ENCODE measurements at regions not wholly inside any gene's neighbourhood (a gene's known extent, or its start where the extent isn't known, plus 50 kb on each side); places are given as distances from the start of the nearest gene placed in this dataset.
"Not testable (repeated sequence)": the region's sequence is repeated elsewhere in the genome, so short reads cannot be mapped to it uniquely, and the experiment has no call there.

DNA sequence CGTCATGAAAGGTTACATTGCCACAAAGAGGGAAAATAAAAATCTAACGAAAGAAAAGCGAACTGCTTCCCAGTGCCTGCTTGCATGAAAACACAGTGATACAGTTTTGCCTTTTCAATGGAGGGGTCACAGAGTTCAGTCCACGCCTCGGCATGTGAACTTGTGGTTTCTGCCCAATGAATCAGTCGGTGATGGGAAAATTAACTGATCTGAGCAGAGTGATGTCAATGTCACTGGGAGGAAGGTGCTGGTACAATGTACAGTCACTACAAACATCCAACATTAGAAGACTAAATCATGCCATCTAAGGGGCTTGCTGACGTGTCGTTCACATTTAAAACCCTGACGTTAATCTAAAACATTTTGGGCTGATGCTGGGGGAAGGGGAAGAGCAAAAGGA is 151.8 kb upstream of the MSX2 start:
- DNase-seq (ENCODE audit: low spot score) (no peak), ATAC-seq (no peak)
- Mint-ChIP-seq H3K9me3 (no peaks in the 10 kb centered on the region), H3K27me3 (peaks cover 3 to 23% of the 10 kb centered on the region in 2 donors), H3K36me3 (no peaks in the 10 kb centered on the region), H3K27ac (no peak overlapping the region), H3K4me3 (no peak overlapping the region), H3K4me1 (ENCODE audit: low read depth in 2 of 2) (no peaks in the 10 kb centered on the region)

DNA sequence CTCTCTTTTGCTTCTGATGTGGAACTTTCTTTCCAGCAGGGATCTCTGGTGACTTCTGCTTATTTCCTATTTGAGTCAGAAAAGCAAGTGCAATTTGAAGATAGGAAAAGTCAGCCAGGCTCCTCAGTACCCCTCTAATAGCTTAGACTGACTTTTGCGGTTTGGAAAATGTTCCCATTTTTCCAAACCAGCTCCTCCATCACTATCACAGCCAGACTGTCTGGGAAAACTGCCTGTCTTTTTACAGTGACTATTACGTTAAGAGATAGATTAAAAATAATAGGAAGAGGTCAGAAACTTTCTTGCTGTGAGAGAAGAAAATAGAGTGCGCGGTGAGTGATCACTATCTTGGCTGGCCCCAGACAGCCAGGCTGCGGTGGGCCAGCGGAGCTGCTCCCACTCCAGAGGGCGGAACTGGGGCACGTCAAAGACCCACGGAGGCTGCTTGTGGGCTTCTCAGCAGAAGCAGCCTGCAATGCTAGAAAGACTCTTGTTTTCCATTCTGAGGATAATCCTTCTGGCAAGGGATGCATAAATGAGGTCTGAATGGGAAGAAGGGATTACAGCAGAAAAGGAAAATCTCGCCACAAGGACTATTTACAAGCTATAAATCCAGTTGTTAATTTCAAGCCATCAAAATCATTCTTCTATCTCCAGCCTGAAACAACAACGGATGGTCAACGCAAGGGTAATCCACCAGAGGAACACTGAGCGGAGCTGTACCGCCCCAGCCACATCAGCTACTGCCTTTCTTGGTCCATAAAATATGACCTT is 151.0 kb upstream of the MSX2 start:
- H3K4me3 Mint-ChIP-seq, result no peak overlapping the region
- DNase-seq (ENCODE audit: low spot score), result no peak
- no peaks in the 10 kb centered on the region for H3K4me1 Mint-ChIP-seq (ENCODE audit: low read depth in 2 of 2)
- H3K36me3 Mint-ChIP-seq, result no peaks in the 10 kb centered on the region
- peaks cover 3 to 23% of the 10 kb centered on the region in 2 donors for H3K27me3 Mint-ChIP-seq
- no peak for ATAC-seq
- H3K27ac Mint-ChIP-seq, result no peak overlapping the region
- no peaks in the 10 kb centered on the region for H3K9me3 Mint-ChIP-seq

DNA sequence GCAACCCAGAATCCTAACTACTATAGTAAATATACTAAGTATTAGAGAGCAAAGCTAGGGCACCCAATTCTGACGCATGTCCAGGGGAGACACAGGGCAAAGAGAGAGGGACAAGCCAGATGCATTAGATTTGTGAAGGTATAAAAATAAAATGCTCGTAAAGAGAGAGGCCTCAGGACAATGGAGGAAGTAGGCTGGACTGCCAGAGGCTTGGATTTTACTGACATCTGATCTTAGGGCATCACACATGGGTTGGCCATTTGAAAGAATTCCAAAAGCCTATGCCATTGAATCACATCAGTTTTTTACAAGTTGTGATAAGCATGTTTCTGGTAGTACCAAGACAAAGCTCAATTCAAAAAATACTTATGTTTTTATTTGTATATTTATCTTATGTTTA is 149.3 kb upstream of the MSX2 start:
- no peak overlapping the region for H3K4me3 Mint-ChIP-seq
- no peaks in the 10 kb centered on the region for H3K9me3 Mint-ChIP-seq
- no peaks in the 10 kb centered on the region for H3K4me1 Mint-ChIP-seq (ENCODE audit: low read depth in 2 of 2)
- no peak for DNase-seq (ENCODE audit: low spot score)
- H3K27me3 Mint-ChIP-seq, result peaks cover 0 to 15% of the 10 kb centered on the region in 2 donors
- ATAC-seq, result no peak
- H3K36me3 Mint-ChIP-seq, result no peaks in the 10 kb centered on the region
- no peak overlapping the region for H3K27ac Mint-ChIP-seq

DNA sequence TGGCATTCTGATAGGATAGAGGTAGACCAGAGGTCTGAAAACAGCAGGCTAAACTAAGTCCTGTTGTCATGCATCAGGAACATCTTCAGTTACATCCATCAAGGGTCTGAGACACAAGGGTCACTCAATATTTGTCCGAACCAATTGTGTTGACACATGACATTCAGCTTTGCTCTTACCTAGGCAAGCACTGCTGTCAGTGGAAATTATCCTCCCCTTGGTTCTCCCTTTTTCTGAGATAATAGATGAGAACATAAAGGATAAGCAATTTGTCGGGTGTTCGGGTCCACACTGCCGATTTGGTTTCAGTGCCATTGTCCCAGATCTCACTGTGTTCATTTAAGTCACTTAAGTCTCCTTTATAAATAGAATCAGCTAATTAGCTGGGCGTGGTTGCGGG is 148.3 kb upstream of the MSX2 start:
- Mint-ChIP-seq H3K36me3 (no peaks in the 10 kb centered on the region), H3K27me3 (peaks cover 0 to 15% of the 10 kb centered on the region in 2 donors), H3K4me1 (ENCODE audit: low read depth in 2 of 2) (no peaks in the 10 kb centered on the region), H3K4me3 (no peak overlapping the region), H3K9me3 (no peaks in the 10 kb centered on the region), H3K27ac (no peak overlapping the region)
- DNase-seq (ENCODE audit: low spot score) (no peak), ATAC-seq (no peak)

DNA sequence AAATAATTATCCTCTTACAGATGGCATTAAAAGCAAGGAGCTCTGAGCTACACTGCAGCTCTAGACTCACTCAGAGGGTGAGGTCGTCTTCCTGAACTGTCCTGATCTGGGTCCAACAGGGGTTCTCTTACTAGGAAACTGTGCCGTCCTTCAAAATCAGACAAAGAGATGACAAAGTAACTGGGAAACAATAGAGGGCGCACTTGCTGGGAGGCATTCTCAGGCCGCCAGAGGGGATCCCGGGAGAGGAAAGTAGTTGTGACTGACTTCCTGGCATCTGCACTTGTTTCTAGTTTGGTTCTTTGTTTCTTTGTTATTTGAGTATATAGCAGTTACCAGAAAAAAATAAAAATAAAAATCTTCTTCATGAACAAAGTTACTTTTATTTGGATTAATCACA is 142.9 kb upstream of the MSX2 start:
- no peak for ATAC-seq
- Mint-ChIP-seq H3K9me3 (no peaks in the 10 kb centered on the region), H3K27ac (no peak overlapping the region), H3K4me3 (no peak overlapping the region), H3K27me3 (peaks cover 2 to 13% of the 10 kb centered on the region in 2 donors), H3K4me1 (ENCODE audit: low read depth in 2 of 2) (no peaks in the 10 kb centered on the region), H3K36me3 (no peaks in the 10 kb centered on the region)
- no peak for DNase-seq (ENCODE audit: low spot score)

DNA sequence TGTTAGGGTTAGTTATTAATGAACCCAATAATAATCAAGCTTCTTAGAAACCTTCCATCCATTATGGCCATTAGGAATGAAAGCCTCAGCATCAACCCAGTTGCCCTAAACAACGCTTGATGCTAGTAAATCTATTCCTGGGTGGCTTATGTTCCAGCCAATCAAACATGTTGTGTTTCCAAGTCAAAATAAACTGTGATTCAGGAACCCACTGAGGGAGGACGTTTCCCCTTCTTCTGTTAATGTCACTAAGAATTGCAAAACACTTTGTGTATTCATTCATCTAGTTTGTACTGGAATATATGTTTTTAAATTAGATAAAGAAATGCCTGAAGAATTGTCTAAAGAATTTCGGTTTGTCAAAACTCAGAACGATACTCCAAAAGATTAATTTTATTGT is 142.5 kb upstream of the MSX2 start:
- Mint-ChIP-seq H3K27ac (no peak overlapping the region), H3K9me3 (no peaks in the 10 kb centered on the region), H3K4me3 (no peak overlapping the region), H3K36me3 (no peaks in the 10 kb centered on the region), H3K4me1 (ENCODE audit: low read depth in 2 of 2) (no peaks in the 10 kb centered on the region), H3K27me3 (peaks cover 2 to 13% of the 10 kb centered on the region in 2 donors)
- no peak for DNase-seq (ENCODE audit: low spot score)
- no peak for ATAC-seq

DNA sequence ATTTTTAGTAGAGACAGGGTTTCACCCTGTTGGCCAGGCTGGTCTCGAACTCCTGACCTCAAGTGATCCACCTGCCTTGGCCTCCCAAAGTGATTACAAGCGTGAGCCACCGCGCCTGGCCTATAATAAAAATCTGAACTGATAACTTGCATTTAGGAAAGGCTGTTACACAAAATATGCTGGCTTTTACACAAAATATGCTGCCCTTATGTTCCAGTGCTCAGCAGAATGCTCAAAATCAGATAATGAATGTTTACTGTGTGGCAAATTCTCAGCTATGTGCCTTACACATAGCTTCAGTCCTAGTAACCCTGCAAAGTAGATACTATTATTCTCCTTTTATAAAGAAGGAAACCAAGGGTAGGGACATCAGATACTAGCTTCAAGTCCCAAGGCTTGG is 141.3 kb upstream of the MSX2 start:
- Mint-ChIP-seq H3K36me3 (no peaks in the 10 kb centered on the region), H3K4me1 (ENCODE audit: low read depth in 2 of 2) (no peaks in the 10 kb centered on the region), H3K27ac (no peak overlapping the region), H3K27me3 (peaks cover 2 to 13% of the 10 kb centered on the region in 2 donors), H3K4me3 (no peak overlapping the region), H3K9me3 (no peaks in the 10 kb centered on the region)
- ATAC-seq (no peak), DNase-seq (ENCODE audit: low spot score) (no peak)

DNA sequence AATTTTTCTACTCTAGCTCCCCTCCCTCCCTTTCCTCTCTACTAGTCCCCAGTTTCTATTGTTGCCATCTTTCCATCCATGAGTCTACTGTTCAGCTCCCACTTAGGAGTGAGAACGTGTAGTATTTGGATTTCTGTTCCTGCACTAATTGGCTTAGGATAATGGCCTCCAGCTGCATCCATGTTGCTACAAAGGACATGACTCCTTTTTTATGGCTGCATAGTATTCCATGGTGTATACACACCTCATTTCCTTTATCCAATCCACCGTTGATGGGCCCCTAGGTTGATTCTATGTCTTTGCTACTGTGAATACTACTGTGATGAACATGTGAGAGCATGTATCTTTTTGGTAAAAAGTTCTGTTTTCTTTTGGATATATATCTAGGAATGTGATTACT is 138.9 kb upstream of the MSX2 start:
- Mint-ChIP-seq H3K4me1 (ENCODE audit: low read depth in 2 of 2) (no peaks in the 10 kb centered on the region), H3K36me3 (no peaks in the 10 kb centered on the region), H3K4me3 (no peak overlapping the region), H3K27me3 (peaks cover 2 to 11% of the 10 kb centered on the region in 2 donors), H3K9me3 (no peaks in the 10 kb centered on the region), H3K27ac (no peak overlapping the region)
- DNase-seq (ENCODE audit: low spot score) (no peak), ATAC-seq (no peak)

DNA sequence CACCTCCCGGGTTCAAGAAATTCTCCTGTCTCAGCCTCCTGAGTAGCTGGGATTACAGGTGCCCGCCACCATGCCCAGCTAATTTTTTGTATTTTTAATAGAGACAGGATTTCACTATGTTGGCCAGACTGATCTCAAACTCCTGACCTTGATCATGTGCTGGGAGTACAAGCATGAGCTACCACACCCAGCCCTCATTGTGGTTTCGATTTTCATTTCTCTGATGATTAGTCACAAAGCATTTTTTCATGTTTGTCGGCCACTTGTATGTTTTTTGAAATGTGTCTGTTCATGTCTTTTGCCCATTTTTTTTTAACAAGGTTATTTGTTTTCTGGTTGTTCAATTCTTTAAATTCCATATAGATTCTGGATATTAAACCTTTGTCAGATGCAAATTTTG is 138.2 kb upstream of the MSX2 start:
- H3K4me3 Mint-ChIP-seq; H3K9me3 Mint-ChIP-seq; H3K36me3 Mint-ChIP-seq; H3K27ac Mint-ChIP-seq; DNase-seq (ENCODE audit: low spot score); H3K27me3 Mint-ChIP-seq; H3K4me1 Mint-ChIP-seq (ENCODE audit: low read depth in 2 of 2); ATAC-seq: not testable (repeated sequence)

DNA sequence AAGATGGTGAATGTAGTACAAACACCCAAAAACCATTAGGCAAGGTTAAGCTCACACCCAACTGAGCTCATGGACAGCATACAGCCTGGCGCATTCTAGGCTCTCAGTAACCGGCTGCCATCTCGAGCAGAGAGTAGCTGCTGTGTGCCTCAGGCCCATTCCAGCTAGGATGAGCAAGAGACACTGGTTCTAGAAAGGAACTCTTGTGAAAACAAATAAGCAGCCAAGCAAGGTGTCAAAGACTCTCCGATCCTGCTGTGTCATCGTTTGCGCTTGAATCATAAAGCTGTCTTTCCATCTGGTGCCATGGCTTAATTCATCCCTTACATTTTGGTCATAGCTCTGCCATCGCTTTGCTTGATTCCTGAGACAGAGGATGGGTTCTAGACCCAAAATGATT is 135.4 kb upstream of the MSX2 start:
- H3K36me3 Mint-ChIP-seq, result no peaks in the 10 kb centered on the region
- ATAC-seq, result no peak
- no peaks in the 10 kb centered on the region for H3K4me1 Mint-ChIP-seq (ENCODE audit: low read depth in 2 of 2)
- no peak for DNase-seq (ENCODE audit: low spot score)
- H3K4me3 Mint-ChIP-seq, result no peak overlapping the region
- no peaks in the 10 kb centered on the region for H3K9me3 Mint-ChIP-seq
- peaks cover 0 to 13% of the 10 kb centered on the region in 2 donors for H3K27me3 Mint-ChIP-seq
- H3K27ac Mint-ChIP-seq, result no peak overlapping the region

DNA sequence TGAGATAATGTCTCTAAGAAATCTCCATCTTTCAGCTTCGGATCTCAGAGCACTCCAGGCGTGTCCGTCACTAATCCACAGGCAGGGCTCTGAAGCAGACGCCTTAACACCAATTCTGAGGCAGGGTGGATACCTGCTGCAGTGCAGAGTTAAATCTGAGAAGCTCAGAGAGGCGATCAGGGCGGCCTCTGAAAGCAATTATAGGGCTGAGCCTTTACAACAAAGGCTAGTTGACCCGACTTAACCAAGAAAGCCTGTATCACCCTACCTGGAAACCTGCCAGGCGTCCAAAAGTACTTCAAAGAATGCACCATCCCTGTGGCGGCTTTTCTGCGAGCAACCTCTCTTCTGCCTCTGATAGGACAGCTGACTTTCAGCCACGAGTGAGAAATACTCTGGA is 134.8 kb upstream of the MSX2 start:
- Mint-ChIP-seq H3K27ac (no peak overlapping the region), H3K4me3 (no peak overlapping the region), H3K4me1 (ENCODE audit: low read depth in 2 of 2) (no peaks in the 10 kb centered on the region), H3K36me3 (no peaks in the 10 kb centered on the region), H3K27me3 (peaks cover 0 to 9% of the 10 kb centered on the region in 2 donors), H3K9me3 (no peaks in the 10 kb centered on the region)
- no peak for DNase-seq (ENCODE audit: low spot score)
- no peak for ATAC-seq

DNA sequence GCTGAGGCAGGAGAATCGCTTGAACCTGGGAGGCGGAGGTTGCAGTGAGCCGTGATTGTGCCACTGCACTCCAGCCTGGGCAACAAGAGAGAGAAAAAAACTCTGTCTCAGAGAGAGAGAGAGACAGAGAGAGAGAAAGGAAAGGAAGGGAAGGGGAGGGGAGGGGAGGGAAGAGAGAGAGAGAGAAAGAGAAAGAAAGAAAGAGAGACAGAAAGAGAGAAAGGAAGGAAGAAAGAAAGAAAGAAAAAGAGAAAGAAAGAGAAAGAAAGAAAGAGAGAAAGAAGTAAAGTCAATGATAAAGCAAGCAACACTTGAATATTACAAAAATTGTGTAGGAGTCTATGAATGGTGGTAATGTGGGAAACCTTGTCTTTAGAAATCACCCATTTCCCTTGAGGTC is 133.6 kb upstream of the MSX2 start:
- peaks cover 0 to 7% of the 10 kb centered on the region in 2 donors for H3K27me3 Mint-ChIP-seq
- no peak overlapping the region for H3K27ac Mint-ChIP-seq
- H3K36me3 Mint-ChIP-seq, result no peaks in the 10 kb centered on the region
- no peaks in the 10 kb centered on the region for H3K9me3 Mint-ChIP-seq
- no peak for ATAC-seq
- no peak overlapping the region for H3K4me3 Mint-ChIP-seq
- DNase-seq (ENCODE audit: low spot score), result no peak
- no peaks in the 10 kb centered on the region for H3K4me1 Mint-ChIP-seq (ENCODE audit: low read depth in 2 of 2)

DNA sequence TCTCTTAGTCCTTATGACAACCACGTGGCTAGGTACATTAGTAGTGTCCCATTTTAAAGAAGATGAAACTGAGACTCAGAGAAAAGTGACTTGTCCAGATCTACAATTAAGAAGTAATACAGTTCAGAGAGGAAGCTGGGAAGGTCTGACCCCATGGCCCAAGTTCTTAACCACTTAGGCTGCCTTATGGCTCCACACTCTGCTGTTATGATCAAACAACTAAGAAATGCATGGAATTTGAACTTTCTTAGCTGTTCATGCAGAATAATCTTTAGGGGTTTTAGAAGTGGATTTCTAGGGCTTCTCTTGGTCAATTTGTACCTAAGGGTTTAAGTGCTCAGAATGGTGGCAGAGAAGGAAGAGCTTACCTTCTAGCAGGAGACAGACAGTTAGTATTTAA is 128.0 kb upstream of the MSX2 start:
- Mint-ChIP-seq H3K9me3 (no peaks in the 10 kb centered on the region), H3K27ac (no peak overlapping the region), H3K4me3 (no peak overlapping the region), H3K27me3 (peaks cover 9 to 17% of the 10 kb centered on the region in 2 donors), H3K36me3 (no peaks in the 10 kb centered on the region), H3K4me1 (ENCODE audit: low read depth in 2 of 2) (no peaks in the 10 kb centered on the region)
- DNase-seq (ENCODE audit: low spot score), result no peak
- ATAC-seq, result no peak

DNA sequence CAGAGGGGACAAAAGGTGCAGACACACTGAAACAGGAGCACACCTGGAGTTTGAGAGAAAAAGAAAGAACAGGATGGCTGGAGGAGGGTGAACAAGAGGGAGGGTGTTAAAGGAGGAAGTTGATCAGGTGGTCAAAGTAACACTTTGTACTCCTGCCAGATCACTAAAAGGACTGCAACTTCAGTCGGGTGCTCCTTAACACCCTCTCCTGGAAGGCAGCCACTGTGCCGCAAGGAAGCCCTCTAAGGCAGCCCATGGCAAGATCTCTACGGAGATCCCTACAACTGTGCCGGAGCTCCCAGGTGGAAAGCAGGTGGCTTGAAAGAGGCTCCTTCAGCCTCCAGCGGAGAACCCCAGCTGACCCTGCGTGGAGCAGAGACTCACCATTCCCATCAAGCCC is 124.4 kb upstream of the MSX2 start:
- Mint-ChIP-seq H3K9me3 (no peaks in the 10 kb centered on the region), H3K4me3 (no peak overlapping the region), H3K4me1 (ENCODE audit: low read depth in 2 of 2) (no peaks in the 10 kb centered on the region), H3K36me3 (no peaks in the 10 kb centered on the region), H3K27ac (no peak overlapping the region), H3K27me3 (peaks cover 9 to 13% of the 10 kb centered on the region in 2 donors)
- ATAC-seq (peak; percentile 24 to 36), DNase-seq (ENCODE audit: low spot score) (no peak)

DNA sequence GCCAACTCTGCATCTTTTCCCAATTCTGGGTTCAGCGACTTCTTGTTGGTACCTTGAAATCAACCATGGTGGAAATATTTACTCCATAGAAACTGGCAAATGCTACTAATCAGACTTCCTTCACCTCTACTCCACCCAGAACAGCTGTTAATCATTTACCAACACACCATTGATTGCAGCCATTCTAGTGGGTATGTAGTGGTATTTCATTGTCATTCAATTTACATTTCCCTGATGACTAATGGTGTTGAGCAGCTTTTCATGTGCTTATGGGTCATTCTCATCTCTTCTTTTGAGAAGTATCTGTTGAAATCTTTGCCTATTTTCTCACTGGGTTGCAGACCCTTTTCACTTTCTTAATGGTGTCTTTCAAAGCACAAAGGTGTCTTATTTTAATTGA is 122.4 kb upstream of the MSX2 start:
- no peaks in the 10 kb centered on the region for H3K36me3 Mint-ChIP-seq
- H3K4me1 Mint-ChIP-seq (ENCODE audit: low read depth in 2 of 2), result no peaks in the 10 kb centered on the region
- DNase-seq (ENCODE audit: low spot score), result no peak
- ATAC-seq, result no peak
- H3K4me3 Mint-ChIP-seq, result no peak overlapping the region
- peaks cover 12 to 14% of the 10 kb centered on the region in 2 donors for H3K27me3 Mint-ChIP-seq
- no peaks in the 10 kb centered on the region for H3K9me3 Mint-ChIP-seq
- H3K27ac Mint-ChIP-seq, result no peak overlapping the region
